ENCODE measurements at regions not wholly inside any gene's neighbourhood (a gene's known extent, or its start where the extent isn't known, plus 50 kb on each side); places are given as distances from the start of the nearest gene placed in this dataset.

DNA sequence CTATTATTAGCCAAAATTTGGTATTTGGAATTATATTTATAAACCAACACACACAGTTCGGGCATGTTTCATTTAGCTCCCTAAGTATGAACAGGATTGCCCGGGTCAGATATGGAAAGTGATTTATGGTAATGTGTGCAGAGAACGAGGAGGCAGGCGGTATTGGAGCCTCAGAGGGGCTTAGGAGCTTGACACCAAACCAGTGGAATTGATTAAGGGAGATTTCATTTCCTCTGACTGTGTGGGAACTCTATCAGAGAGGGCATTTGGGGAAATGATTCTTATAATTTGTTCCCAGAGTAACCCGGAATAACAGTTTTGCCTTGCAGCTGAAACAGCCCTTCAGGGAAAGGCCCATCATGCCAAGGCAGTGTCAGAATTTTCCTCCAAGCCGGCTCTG lies 115.1 kb upstream of the SPTLC3 start:
- TF ChIP-seq, protein P1, sequence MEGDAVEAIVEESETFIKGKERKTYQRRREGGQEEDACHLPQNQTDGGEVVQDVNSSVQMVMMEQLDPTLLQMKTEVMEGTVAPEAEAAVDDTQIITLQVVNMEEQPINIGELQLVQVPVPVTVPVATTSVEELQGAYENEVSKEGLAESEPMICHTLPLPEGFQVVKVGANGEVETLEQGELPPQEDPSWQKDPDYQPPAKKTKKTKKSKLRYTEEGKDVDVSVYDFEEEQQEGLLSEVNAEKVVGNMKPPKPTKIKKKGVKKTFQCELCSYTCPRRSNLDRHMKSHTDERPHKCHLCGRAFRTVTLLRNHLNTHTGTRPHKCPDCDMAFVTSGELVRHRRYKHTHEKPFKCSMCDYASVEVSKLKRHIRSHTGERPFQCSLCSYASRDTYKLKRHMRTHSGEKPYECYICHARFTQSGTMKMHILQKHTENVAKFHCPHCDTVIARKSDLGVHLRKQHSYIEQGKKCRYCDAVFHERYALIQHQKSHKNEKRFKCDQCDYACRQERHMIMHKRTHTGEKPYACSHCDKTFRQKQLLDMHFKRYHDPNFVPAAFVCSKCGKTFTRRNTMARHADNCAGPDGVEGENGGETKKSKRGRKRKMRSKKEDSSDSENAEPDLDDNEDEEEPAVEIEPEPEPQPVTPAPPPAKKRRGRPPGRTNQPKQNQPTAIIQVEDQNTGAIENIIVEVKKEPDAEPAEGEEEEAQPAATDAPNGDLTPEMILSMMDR (IDR thresholded peaks at IDR 0.05; ENCODE audit: low read depth, low read length), result no peak
- no peak overlapping the region for H3K4me3 ChIP-seq (ENCODE audit: low read depth, low read length)

DNA sequence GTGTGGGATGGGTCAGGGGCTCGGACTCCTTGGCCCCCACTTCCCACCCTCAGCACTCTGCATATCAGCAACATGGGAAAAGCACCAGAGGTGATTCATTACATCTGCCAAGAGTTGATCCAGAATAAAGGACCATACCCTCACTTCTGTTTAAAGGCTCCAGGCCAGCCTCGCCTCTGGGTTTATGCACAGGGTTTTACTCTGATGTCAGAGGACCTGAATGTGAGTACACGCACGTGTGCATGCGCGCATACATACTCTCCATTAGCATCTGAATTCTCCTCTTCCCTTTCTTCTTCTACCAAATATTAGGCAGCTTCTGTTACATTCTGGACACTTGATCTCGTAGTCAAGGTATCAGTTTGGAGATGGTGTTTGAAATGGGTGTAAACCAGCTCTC lies 114.7 kb upstream of the SPTLC3 start:
- TF ChIP-seq, protein P1 (IDR thresholded peaks at IDR 0.05; ENCODE audit: low read depth, low read length), result no peak
- no peak overlapping the region for H3K4me3 ChIP-seq (ENCODE audit: low read depth, low read length)

DNA sequence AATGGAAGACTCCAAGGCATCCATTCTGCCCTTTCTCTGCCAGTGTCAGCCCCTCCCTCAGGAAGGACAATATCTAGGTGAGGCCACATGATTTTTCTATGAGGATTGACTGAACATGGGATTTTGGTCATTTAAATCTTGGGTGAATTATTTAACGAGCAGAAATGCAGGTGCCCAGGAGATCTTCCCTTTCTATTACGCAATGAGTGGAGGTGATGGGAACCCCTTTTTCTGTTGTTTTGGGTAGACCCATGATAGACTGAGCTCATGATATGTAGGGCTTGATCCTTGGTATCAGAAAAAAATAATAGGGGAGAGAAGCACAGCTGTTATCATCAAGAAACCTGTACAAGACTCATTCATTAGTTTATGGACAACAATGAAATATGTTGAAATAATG lies 112.6 kb upstream of the SPTLC3 start:
- TF ChIP-seq, protein P1 (IDR thresholded peaks at IDR 0.05; ENCODE audit: low read depth, low read length), result no peak
- H3K4me3 ChIP-seq (ENCODE audit: low read depth, low read length), result no peak overlapping the region

DNA sequence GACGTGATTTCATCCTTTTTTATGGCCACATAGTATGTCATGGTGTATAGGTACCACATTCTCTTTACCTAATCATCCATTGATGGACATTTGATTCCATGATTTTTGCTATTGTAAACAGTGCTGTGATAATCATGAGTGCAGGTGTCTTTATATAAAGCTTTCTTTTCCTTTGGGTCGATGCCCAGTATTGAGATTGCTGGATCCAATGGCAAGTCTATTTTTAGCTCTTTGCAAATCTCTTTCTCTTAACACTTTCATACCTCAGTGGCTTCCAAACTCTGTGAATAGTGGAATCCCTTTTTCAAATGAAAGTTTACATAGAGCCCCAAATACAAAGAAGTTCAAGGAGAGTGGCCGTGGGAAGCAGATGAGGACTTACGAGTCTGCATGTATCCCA lies 105.8 kb upstream of the SPTLC3 start:
- TF ChIP-seq, protein P1 (IDR thresholded peaks at IDR 0.05; ENCODE audit: low read depth, low read length), result no peak
- H3K4me3 ChIP-seq (ENCODE audit: low read depth, low read length), result no peak overlapping the region

DNA sequence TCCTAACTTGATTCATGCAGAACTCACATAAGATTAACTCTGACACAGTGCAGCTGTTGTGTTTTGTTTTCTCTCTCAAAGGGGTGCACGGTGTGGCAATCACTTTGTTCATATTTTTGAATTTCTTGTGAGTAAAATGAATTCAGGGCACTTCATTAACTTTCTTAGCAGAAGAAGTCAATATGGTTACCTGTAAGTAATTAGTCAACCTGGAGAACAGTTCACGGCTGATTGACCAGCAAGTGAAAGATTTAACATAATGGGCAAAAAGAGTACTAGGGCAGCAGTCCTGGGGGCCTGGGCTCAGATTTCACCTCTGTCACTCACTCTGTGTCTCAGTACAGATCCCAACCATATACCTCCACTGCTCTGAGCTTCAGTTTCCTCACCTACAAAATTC lies 102.4 kb upstream of the SPTLC3 start:
- TF ChIP-seq, protein P1 (IDR thresholded peaks at IDR 0.05; ENCODE audit: low read depth, low read length), result no peak
- H3K4me3 ChIP-seq (ENCODE audit: low read depth, low read length), result no peak overlapping the region

DNA sequence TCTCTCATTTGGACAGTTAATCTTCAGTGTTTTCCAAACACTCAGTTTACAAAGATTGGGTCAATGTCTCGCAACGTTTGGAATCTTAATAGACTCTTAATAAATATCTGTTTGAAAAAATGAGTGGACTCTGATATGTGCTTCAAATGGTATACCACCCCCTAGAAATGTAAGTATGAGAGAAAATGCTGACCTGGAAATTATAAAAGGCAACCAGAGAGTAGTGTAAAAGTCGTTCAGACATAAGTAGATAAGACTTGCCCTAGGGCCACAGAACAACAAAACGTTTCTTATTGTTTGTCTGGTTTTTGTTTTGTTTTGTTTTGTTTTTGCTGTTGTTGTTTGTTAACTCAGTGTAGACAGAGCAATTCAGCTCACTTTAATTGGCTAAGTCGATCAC lies 97.4 kb upstream of the SPTLC3 start:
- no peak overlapping the region for H3K4me3 ChIP-seq (ENCODE audit: low read depth, low read length)
- TF ChIP-seq, protein P1 (IDR thresholded peaks at IDR 0.05; ENCODE audit: low read depth, low read length), result no peak

DNA sequence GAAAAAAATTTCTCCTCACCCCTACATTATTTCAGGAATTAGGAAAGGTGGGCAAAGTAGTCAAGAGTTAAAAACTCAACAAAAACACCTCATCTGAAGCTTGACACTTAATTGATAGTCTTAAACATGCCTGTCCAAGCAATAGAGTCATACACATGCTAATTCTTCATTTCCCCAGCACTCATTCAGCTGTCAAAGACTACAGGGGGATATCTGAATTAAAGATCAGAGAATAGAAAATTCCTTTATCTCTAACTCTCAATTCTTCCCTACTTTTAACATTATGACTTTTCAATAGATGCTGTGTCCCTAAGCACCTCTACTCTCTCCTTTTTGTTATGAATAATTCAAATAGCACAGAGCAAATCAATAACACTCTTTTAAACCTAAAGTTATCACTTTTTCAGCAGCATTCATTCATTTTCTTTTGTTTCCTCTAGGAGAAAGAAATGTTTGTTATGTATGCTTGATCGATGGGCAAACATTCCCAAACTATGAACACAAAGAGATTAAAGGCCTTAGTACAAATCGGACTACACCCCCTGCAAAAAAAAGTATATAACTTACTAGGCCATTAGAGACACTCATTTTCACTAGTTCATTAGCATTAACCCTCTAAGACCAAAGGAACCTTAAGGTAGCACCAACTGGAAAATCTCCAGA lies 94.9 kb upstream of the SPTLC3 start:
- no peak overlapping the region for H3K4me3 ChIP-seq (ENCODE audit: low read depth, low read length)
- TF ChIP-seq, protein P1 (IDR thresholded peaks at IDR 0.05; ENCODE audit: low read depth, low read length), result no peak
